ENCODE measurements at regions not wholly inside any gene's neighbourhood (a gene's known extent, or its start where the extent isn't known, plus 50 kb on each side); places are given as distances from the start of the nearest gene placed in this dataset.

GRCh38 chr18:28469946-28470345 is 293.0 kb upstream of the CDH2 start:
- Mint-ChIP-seq H3K36me3 (no peaks in the 10 kb centered on the region), H3K27ac (no peak overlapping the region), H3K27me3 (ENCODE audit: insufficient read depth, low read depth) (no peaks in the 10 kb centered on the region), H3K9me3 (peaks cover 11% of the 10 kb centered on the region), H3K4me3 (no peak overlapping the region), H3K4me1 (no peaks in the 10 kb centered on the region)
- Histone ChIP-seq H3K4me1 (no peaks in the 10 kb centered on the region), H3K9ac (no peak overlapping the region), H3K9me3 (ENCODE audit: low read depth) (no peaks in the 10 kb centered on the region), H3K27ac (no peak overlapping the region), H3F3A (ENCODE audit: low read depth) (no peaks in the 10 kb centered on the region), H3K27me3 (no peaks in the 10 kb centered on the region), H2AFZ (replicated peaks) (no peak overlapping the region), H3K4me2 (no peak overlapping the region), H3K36me3 (no peaks in the 10 kb centered on the region), H4K20me1 (ENCODE audit: low read depth) (no peaks in the 10 kb centered on the region), H3K79me2 (ENCODE audit: low read depth) (no peaks in the 10 kb centered on the region), H3K4me3 (no peak overlapping the region)
- no peak for TF ChIP-seq EZH2 (IDR thresholded peaks at IDR 0.05)
- no peak for DNase-seq (ENCODE audit: low spot score)

GRCh38 chr18:28468901-28469300 is 292.0 kb upstream of the CDH2 start:
- Mint-ChIP-seq H3K4me1 (no peaks in the 10 kb centered on the region), H3K27ac (no peak overlapping the region), H3K4me3 (no peak overlapping the region), H3K9me3 (peaks cover 6% of the 10 kb centered on the region), H3K36me3 (no peaks in the 10 kb centered on the region), H3K27me3 (ENCODE audit: insufficient read depth, low read depth) (no peaks in the 10 kb centered on the region)
- H3K9me3 ChIP-seq (ENCODE audit: low read depth): no peaks in the 10 kb centered on the region
- H3K4me2 ChIP-seq: no peak overlapping the region
- no peak for DNase-seq (ENCODE audit: low spot score)
- H2AFZ ChIP-seq (replicated peaks): no peak overlapping the region
- H4K20me1 ChIP-seq (ENCODE audit: low read depth): no peaks in the 10 kb centered on the region
- H3F3A ChIP-seq (ENCODE audit: low read depth): no peaks in the 10 kb centered on the region
- H3K79me2 ChIP-seq (ENCODE audit: low read depth): no peaks in the 10 kb centered on the region
- no peak overlapping the region for H3K27ac ChIP-seq
- no peaks in the 10 kb centered on the region for H3K27me3 ChIP-seq
- TF ChIP-seq EZH2 (IDR thresholded peaks at IDR 0.05): no peak
- TF ChIP-seq CTCF (IDR thresholded peaks at IDR 0.05): no peak
- no peak for TF ChIP-seq EZH2phosphoT487 (IDR thresholded peaks at IDR 0.05)
- H3K36me3 ChIP-seq: no peaks in the 10 kb centered on the region
- H3K4me3 ChIP-seq: no peak overlapping the region
- no peaks in the 10 kb centered on the region for H3K4me1 ChIP-seq
- H3K9ac ChIP-seq: no peak overlapping the region

- Mint-ChIP-seq H3K27me3 (ENCODE audit: insufficient read depth, low read depth) (no peaks in the 10 kb centered on the region), H3K4me3 (no peak overlapping the region), H3K36me3 (no peaks in the 10 kb centered on the region), H3K9me3 (peaks cover 2% of the 10 kb centered on the region), H3K4me1 (no peaks in the 10 kb centered on the region), H3K27ac (no peak overlapping the region)
- Histone ChIP-seq H3K9ac (no peak overlapping the region), H3K4me1 (no peaks in the 10 kb centered on the region), H3K79me2 (ENCODE audit: low read depth) (no peaks in the 10 kb centered on the region), H3K4me2 (no peak overlapping the region), H3K27me3 (no peaks in the 10 kb centered on the region), H3K4me3 (no peak overlapping the region), H3F3A (ENCODE audit: low read depth) (no peaks in the 10 kb centered on the region), H4K20me1 (ENCODE audit: low read depth) (no peaks in the 10 kb centered on the region), H3K27ac (no peak overlapping the region), H3K36me3 (no peaks in the 10 kb centered on the region), H2AFZ (replicated peaks) (no peak overlapping the region), H3K9me3 (ENCODE audit: low read depth) (no peaks in the 10 kb centered on the region)
- no peak for DNase-seq (ENCODE audit: low spot score)
- TF ChIP-seq EZH2phosphoT487 (IDR thresholded peaks at IDR 0.05): no peak
- TF ChIP-seq EZH2 (IDR thresholded peaks at IDR 0.05): no peak
- no peak for TF ChIP-seq CTCF (IDR thresholded peaks at IDR 0.05)
These were observed 289.3 kb upstream of the CDH2 start for GRCh38 chr18:28466204-28466603.

- Histone ChIP-seq H2AFZ (replicated peaks) (no peak overlapping the region), H3K9ac (no peak overlapping the region), H4K20me1 (ENCODE audit: low read depth) (no peaks in the 10 kb centered on the region), H3K27ac (no peak overlapping the region), H3K4me1 (no peaks in the 10 kb centered on the region), H3K9me3 (ENCODE audit: low read depth) (no peaks in the 10 kb centered on the region), H3K4me3 (no peak overlapping the region), H3K36me3 (no peaks in the 10 kb centered on the region), H3F3A (ENCODE audit: low read depth) (no peaks in the 10 kb centered on the region), H3K4me2 (no peak overlapping the region), H3K79me2 (ENCODE audit: low read depth) (no peaks in the 10 kb centered on the region), H3K27me3 (no peaks in the 10 kb centered on the region)
- no peak for DNase-seq (ENCODE audit: low spot score)
- H3K27ac Mint-ChIP-seq: no peak overlapping the region
- no peaks in the 10 kb centered on the region for H3K4me1 Mint-ChIP-seq
- H3K4me3 Mint-ChIP-seq: no peak overlapping the region
- no peaks in the 10 kb centered on the region for H3K36me3 Mint-ChIP-seq
- TF ChIP-seq CTCF (IDR thresholded peaks at IDR 0.05) (no peak), EZH2phosphoT487 (IDR thresholded peaks at IDR 0.05) (no peak), EZH2 (IDR thresholded peaks at IDR 0.05) (no peak)
- no peaks in the 10 kb centered on the region for H3K27me3 Mint-ChIP-seq (ENCODE audit: insufficient read depth, low read depth)
- no peaks in the 10 kb centered on the region for H3K9me3 Mint-ChIP-seq
These were observed 282.7 kb upstream of the CDH2 start for GRCh38 chr18:28459587-28459986.
